SH-SY5Y (cell line): ENCODE measurements at regions not wholly inside any gene's neighbourhood (a gene's known extent, or its start where the extent isn't known, plus 50 kb on each side); places are given as distances from the start of the nearest gene placed in this dataset.

Source experiments
- GATA2 ChIP-seq: IDR thresholded peaks from 2 replicates; pipeline ENCODE4 v1.6.1; 2011; ENCODE audit warnings: mild to moderate bottlenecking, low read depth, low read length
- GATA3 ChIP-seq: IDR thresholded peaks from 2 replicates; pipeline ENCODE4 v1.6.1; 2011; ENCODE audit warnings: low read depth, mild to moderate bottlenecking, low read length, moderate library complexity

GRCh38 chr11:91755526-91755925 is 469.1 kb upstream of the FAT3 start:
- TF ChIP-seq GATA2: no peak
- no peak for TF ChIP-seq GATA3
